ENCODE measurements at regions not wholly inside any gene's neighbourhood (a gene's known extent, or its start where the extent isn't known, plus 50 kb on each side); places are given as distances from the start of the nearest gene placed in this dataset.

- WGBS (ENCODE audit: low lambda C conversion rate), result 6% methylated on average over 2 of the region's 2 CpGs
- in situ Hi-C loops (cut with HindIII; ENCODE audit: extremely low pct_ligation_motif_present, low pct_unique_long_range_greater_than_20kb) (no loop called here), intact Hi-C loops (cut with micrococcal nuclease; ENCODE audit: unreplicated experiment) (no loop called here)
- ATAC-seq (no peak), FAIRE-seq (no peak), DNase-seq (ENCODE audit: low spot score) (no peak)
- Histone ChIP-seq H3K4me3 (replicated peaks in 1 of 3; ENCODE audit: insufficient read depth in 1 of 3, low read depth in 2 of 3, low read length in 3 of 3) (no peak overlapping the region), H3K4me2 (ENCODE audit: low read depth, low read length) (no peak overlapping the region), H4K20me1 (ENCODE audit: insufficient read depth, low read length) (no peaks in the 10 kb centered on the region), H2AFZ (ENCODE audit: low read length) (no peak overlapping the region), H3K79me2 (ENCODE audit: insufficient read depth, low read length) (no peaks in the 10 kb centered on the region), H3K27me3 (ENCODE audit: control insufficient read depth in 1 of 2, insufficient read depth in 2 of 2, low read length in 2 of 2) (no peaks in the 10 kb centered on the region), H3K27ac (ENCODE audit: extremely low read length, insufficient read depth, low read length) (no peak overlapping the region), H3K9ac (ENCODE audit: insufficient read depth, low read depth, low read length) (no peak overlapping the region), H3K36me3 (replicated peaks in 1 of 2; ENCODE audit: control insufficient read depth in 1 of 2, insufficient read depth in 2 of 2, low read length in 2 of 2) (no peaks in the 10 kb centered on the region), H3K4me1 (ENCODE audit: insufficient read depth, low read length) (no peaks in the 10 kb centered on the region), H3K9me3 (ENCODE audit: low read length) (no peaks in the 10 kb centered on the region)
- TF ChIP-seq LCORL (IDR thresholded peaks at IDR 0.05), result no peak
- no peak for TF ChIP-seq LCORL (CRISPR knock-in tag; IDR thresholded peaks at IDR 0.05)
- no peak for TF ChIP-seq FOXA1 (IDR thresholded peaks at IDR 0.05)
- TF ChIP-seq FOXA1 (CRISPR knock-in tag; IDR thresholded peaks at IDR 0.05), result no peak
- no peak for TF ChIP-seq KLF16 (CRISPR knock-in tag; IDR thresholded peaks at IDR 0.05)
- TF ChIP-seq ZNF687 (CRISPR knock-in tag; IDR thresholded peaks at IDR 0.05), result no peak
- no peak for TF ChIP-seq ZNF652 (CRISPR knock-in tag; IDR thresholded peaks at IDR 0.05; ENCODE audit: borderline replicate concordance, low read depth)
- no peak for TF ChIP-seq MNT (IDR thresholded peaks at IDR 0.05)
- TF ChIP-seq KLF13 (CRISPR knock-in tag; IDR thresholded peaks at IDR 0.05), result no peak
- no peak for TF ChIP-seq ZNF564 (CRISPR knock-in tag; IDR thresholded peaks at IDR 0.05)
- no peak for TF ChIP-seq GATA4 (IDR thresholded peaks at IDR 0.05; ENCODE audit: borderline replicate concordance, low read depth)
- no peak for TF ChIP-seq ZNF44 (CRISPR knock-in tag; IDR thresholded peaks at IDR 0.05)
- TF ChIP-seq ZNF629 (CRISPR knock-in tag; conservative IDR thresholded peaks at IDR 0.05), result no peak
- no peak for TF ChIP-seq TSC22D2 (CRISPR knock-in tag; IDR thresholded peaks at IDR 0.05; ENCODE audit: borderline replicate concordance)
- TF ChIP-seq TRIM24 (CRISPR knock-in tag; IDR thresholded peaks at IDR 0.05), result no peak
- TF ChIP-seq ZNF570 (CRISPR knock-in tag; IDR thresholded peaks at IDR 0.05; ENCODE audit: borderline replicate concordance), result no peak
- ChIA-PET CTCF (ENCODE audit: low intra/inter-chr PET ratio, low total read pairs) (no interaction called here), POLR2A (no interaction called here)
- BruUV-seq (replicated peaks), result no TSS peak
Measured at GRCh38 chr6:88454658-88455057, 288.5 kb upstream of the CNR1 start.
